Smooth muscle cell (in vitro differentiated cells): ENCODE measurements at regions not wholly inside any gene's neighbourhood (a gene's known extent, or its start where the extent isn't known, plus 50 kb on each side); places are given as distances from the start of the nearest gene placed in this dataset.

Experiments used
- DNase-seq: peaks from one replicate; lab custom pipeline; 2025; ENCODE audit not compliant: unreplicated experiment; lab: John Stamatoyannopoulos, UW
- H2AFZ ChIP-seq: fragments of 200-600 bp; sonication (generic); 2 replicates; pipeline ENCODE4 v1.6.0; 2016; ENCODE audit warnings: antibody characterized with exemption, low read depth, mild to moderate bottlenecking
- H3F3A ChIP-seq: fragments of 200-600 bp; sonication (generic); 2 replicates; pipeline ENCODE4 v1.6.0; 2017; ENCODE audit warnings: antibody characterized with exemption, low read depth
- H3K27ac ChIP-seq: fragments of 200-600 bp; sonication (generic); 2 replicates; pipeline ENCODE4 v1.5.1; 2016; ENCODE audit warnings: low read depth, mild to moderate bottlenecking
- H3K27me3 ChIP-seq: fragments of 200-600 bp; sonication (generic); 2 replicates; pipeline ENCODE4 v1.6.1; 2016; ENCODE audit warnings: low read depth, mild to moderate bottlenecking
- H3K36me3 ChIP-seq: fragments of 200-600 bp; sonication (generic); 2 replicates; pipeline ENCODE4 v1.5.1; 2016; ENCODE audit warnings: low read depth
- H3K4me1 ChIP-seq: fragments of 200-600 bp; sonication (generic); 2 replicates; pipeline ENCODE4 v1.5.1; 2016; ENCODE audit warnings: low read depth
- H3K4me2 ChIP-seq: fragments of 200-600 bp; sonication (generic); 2 replicates; pipeline ENCODE4 v1.6.0; 2016; ENCODE audit warnings: mild to moderate bottlenecking
- H3K4me3 ChIP-seq: fragments of 200-600 bp; sonication (generic); 2 replicates; pipeline ENCODE4 v1.5.1; 2016; ENCODE audit warnings: mild to moderate bottlenecking
- H3K79me2 ChIP-seq: fragments of 200-600 bp; sonication (generic); 2 replicates; pipeline ENCODE4 v1.6.0; 2016; ENCODE audit warnings: low read depth, mild to moderate bottlenecking
- H3K9ac ChIP-seq: fragments of 200-600 bp; sonication (generic); 2 replicates; pipeline ENCODE4 v1.6.0; 2016; ENCODE audit warnings: low read depth
- H3K9me3 ChIP-seq: fragments of 200-600 bp; sonication (generic); replicated peaks from 2 replicates; pipeline ENCODE4 v1.5.1; 2016; ENCODE audit warnings: low read depth
- H4K20me1 ChIP-seq: fragments of 200-600 bp; sonication (generic); 2 replicates; pipeline ENCODE4 v1.6.0; 2016; ENCODE audit warnings: low read depth
- WGBS: methylation state at CpG from one replicate; pipeline ENCODE4 v1.1.7; 2016; ENCODE audit warnings: low lambda C conversion rate; 5-methylcytosine and 5-hydroxymethylcytosine counted together
- TF ChIP-seq, protein P1 (sequence below): fragments of 200-600 bp; sonication (generic); IDR thresholded peaks from 2 replicates; pipeline ENCODE4 v1.5.1; 2017; ENCODE audit warnings: borderline replicate concordance, mild to moderate bottlenecking, antibody characterized with exemption; ENCODE audit not compliant: insufficient read depth, poor library complexity, severe bottlenecking

GRCh38 chr6:50984135-50984534, 165.5 kb downstream of the TFAP2B start:
- H3K4me2 ChIP-seq, result no peak overlapping the region
- no peak overlapping the region for H3K4me3 ChIP-seq
- TF ChIP-seq, protein P1, sequence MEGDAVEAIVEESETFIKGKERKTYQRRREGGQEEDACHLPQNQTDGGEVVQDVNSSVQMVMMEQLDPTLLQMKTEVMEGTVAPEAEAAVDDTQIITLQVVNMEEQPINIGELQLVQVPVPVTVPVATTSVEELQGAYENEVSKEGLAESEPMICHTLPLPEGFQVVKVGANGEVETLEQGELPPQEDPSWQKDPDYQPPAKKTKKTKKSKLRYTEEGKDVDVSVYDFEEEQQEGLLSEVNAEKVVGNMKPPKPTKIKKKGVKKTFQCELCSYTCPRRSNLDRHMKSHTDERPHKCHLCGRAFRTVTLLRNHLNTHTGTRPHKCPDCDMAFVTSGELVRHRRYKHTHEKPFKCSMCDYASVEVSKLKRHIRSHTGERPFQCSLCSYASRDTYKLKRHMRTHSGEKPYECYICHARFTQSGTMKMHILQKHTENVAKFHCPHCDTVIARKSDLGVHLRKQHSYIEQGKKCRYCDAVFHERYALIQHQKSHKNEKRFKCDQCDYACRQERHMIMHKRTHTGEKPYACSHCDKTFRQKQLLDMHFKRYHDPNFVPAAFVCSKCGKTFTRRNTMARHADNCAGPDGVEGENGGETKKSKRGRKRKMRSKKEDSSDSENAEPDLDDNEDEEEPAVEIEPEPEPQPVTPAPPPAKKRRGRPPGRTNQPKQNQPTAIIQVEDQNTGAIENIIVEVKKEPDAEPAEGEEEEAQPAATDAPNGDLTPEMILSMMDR, result no peak
- peaks cover 5% of the 10 kb centered on the region for H3K4me1 ChIP-seq
- no peaks in the 10 kb centered on the region for H3F3A ChIP-seq
- no peaks in the 10 kb centered on the region for H3K36me3 ChIP-seq
- WGBS, result 84% methylated on average over 3 of the region's 3 CpGs
- no peak overlapping the region for H3K9ac ChIP-seq
- DNase-seq, result no peak
- H4K20me1 ChIP-seq, result no peaks in the 10 kb centered on the region
- H3K27ac ChIP-seq, result no peak overlapping the region
- H2AFZ ChIP-seq, result no peak overlapping the region
- peaks cover 14% of the 10 kb centered on the region for H3K27me3 ChIP-seq
- no peaks in the 10 kb centered on the region for H3K79me2 ChIP-seq
- no peaks in the 10 kb centered on the region for H3K9me3 ChIP-seq

- Histone ChIP-seq H3F3A (no peaks in the 10 kb centered on the region), H3K4me3 (no peak overlapping the region), H3K36me3 (no peaks in the 10 kb centered on the region), H3K4me2 (no peak overlapping the region), H3K27ac (no peak overlapping the region), H4K20me1 (no peaks in the 10 kb centered on the region), H3K4me1 (no peaks in the 10 kb centered on the region), H3K27me3 (peaks cover 6% of the 10 kb centered on the region), H3K79me2 (no peaks in the 10 kb centered on the region), H2AFZ (no peak overlapping the region), H3K9me3 (no peaks in the 10 kb centered on the region), H3K9ac (no peak overlapping the region)
- TF ChIP-seq, protein P1, result no peak
- DNase-seq, result no peak
These were observed 167.6 kb downstream of the TFAP2B start for GRCh38 chr6:50986319-50986718.

- Histone ChIP-seq H3K4me2 (no peak overlapping the region), H3K79me2 (no peaks in the 10 kb centered on the region), H3K4me1 (no peaks in the 10 kb centered on the region), H3K27ac (no peak overlapping the region), H3K4me3 (no peak overlapping the region), H3K27me3 (peaks cover 6% of the 10 kb centered on the region), H2AFZ (no peak overlapping the region), H3K36me3 (no peaks in the 10 kb centered on the region), H3K9me3 (no peaks in the 10 kb centered on the region), H3K9ac (no peak overlapping the region), H3F3A (no peaks in the 10 kb centered on the region), H4K20me1 (no peaks in the 10 kb centered on the region)
- no peak for DNase-seq
- TF ChIP-seq, protein P1, result no peak
These were observed 170.5 kb downstream of the TFAP2B start for GRCh38 chr6:50989123-50989522.

- H3K4me1 ChIP-seq, result no peaks in the 10 kb centered on the region
- no peaks in the 10 kb centered on the region for H4K20me1 ChIP-seq
- WGBS, result 77% methylated on average over 7 of the region's 7 CpGs
- no peak overlapping the region for H3K27ac ChIP-seq
- DNase-seq, result no peak
- H3K9ac ChIP-seq, result no peak overlapping the region
- no peak overlapping the region for H3K4me2 ChIP-seq
- peaks cover 6% of the 10 kb centered on the region for H3K27me3 ChIP-seq
- H3K79me2 ChIP-seq, result no peaks in the 10 kb centered on the region
- no peak overlapping the region for H3K4me3 ChIP-seq
- H2AFZ ChIP-seq, result no peak overlapping the region
- TF ChIP-seq, protein P1, result no peak
- H3K36me3 ChIP-seq, result no peaks in the 10 kb centered on the region
- no peaks in the 10 kb centered on the region for H3F3A ChIP-seq
- H3K9me3 ChIP-seq, result no peaks in the 10 kb centered on the region
These were observed 172.2 kb downstream of the TFAP2B start for GRCh38 chr6:50990750-50991446.
